ENCODE measurements at regions not wholly inside any gene's neighbourhood (a gene's known extent, or its start where the extent isn't known, plus 50 kb on each side); places are given as distances from the start of the nearest gene placed in this dataset.

DNA sequence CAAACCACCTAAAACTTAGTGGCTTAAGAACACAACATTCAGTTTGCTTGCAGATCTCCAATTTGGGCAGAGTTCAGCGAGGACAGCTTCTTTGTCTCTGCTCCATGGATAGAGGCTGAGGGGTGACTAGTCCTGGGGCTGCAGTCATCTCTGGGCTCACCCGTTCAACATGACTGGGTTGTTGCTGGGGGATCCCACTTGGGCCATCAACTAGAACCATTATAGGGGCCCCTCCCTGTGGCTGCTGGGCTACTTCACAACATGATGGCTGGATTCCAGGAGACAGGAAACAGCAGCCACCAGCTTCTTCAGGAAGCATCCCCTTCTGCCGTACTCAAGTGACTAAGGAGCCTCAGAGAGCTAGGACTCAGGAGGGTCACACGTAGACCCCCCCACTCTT is 140.9 kb downstream of the RHOU start:
- no peak for TF ChIP-seq POLR2A (IDR thresholded peaks at IDR 0.05)
- TF ChIP-seq, protein P1, sequence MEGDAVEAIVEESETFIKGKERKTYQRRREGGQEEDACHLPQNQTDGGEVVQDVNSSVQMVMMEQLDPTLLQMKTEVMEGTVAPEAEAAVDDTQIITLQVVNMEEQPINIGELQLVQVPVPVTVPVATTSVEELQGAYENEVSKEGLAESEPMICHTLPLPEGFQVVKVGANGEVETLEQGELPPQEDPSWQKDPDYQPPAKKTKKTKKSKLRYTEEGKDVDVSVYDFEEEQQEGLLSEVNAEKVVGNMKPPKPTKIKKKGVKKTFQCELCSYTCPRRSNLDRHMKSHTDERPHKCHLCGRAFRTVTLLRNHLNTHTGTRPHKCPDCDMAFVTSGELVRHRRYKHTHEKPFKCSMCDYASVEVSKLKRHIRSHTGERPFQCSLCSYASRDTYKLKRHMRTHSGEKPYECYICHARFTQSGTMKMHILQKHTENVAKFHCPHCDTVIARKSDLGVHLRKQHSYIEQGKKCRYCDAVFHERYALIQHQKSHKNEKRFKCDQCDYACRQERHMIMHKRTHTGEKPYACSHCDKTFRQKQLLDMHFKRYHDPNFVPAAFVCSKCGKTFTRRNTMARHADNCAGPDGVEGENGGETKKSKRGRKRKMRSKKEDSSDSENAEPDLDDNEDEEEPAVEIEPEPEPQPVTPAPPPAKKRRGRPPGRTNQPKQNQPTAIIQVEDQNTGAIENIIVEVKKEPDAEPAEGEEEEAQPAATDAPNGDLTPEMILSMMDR (IDR thresholded peaks at IDR 0.05), result no peak
